Naive thymus-derived CD4-positive, alpha-beta T cell (primary cell): ENCODE measurements at regions not wholly inside any gene's neighbourhood (a gene's known extent, or its start where the extent isn't known, plus 50 kb on each side); places are given as distances from the start of the nearest gene placed in this dataset.

Source experiments
- ATAC-seq: fragments of 150-1000 bp; cut with Tn5 transposase; 2 replicates; pipeline ENCODE4 v1.10.0; 2021; ENCODE audit warnings: mild to moderate bottlenecking, moderate library complexity
- CTCF ChIA-PET: fragments of 350-600 bp; sonication (Branson Sonifier 250); formaldehyde crosslinking; loops from one replicate; lab custom pipeline; 2021; ENCODE audit warnings: antibody characterized with exemption; lab: Charles Lee
- POLR2A ChIA-PET: fragments of 350-600 bp; sonication (Branson Sonifier 250); formaldehyde crosslinking; loops from one replicate; lab custom pipeline; 2021; ENCODE audit warnings: antibody characterized with exemption, inconsistent platforms; lab: Charles Lee
- DNase-seq, 9 donors: peaks; one replicate each; pipeline versions ENCODE4 v3.0.0 to v3.0.0-alpha.2; 2020 to 2022; ENCODE audit warnings: mixed read lengths in 1 of 9
- H3K27ac ChIP-seq: one replicate; pipeline ENCODE4 v1.7.0; 2013; ENCODE audit warnings: mild to moderate bottlenecking, low read depth, low read length, moderate library complexity
- H3K27me3 ChIP-seq, 2 donors: one replicate each; pipeline ENCODE4 v1.7.0; 2013; ENCODE audit warnings: low read length in 2 of 2, mild to moderate bottlenecking in 2 of 2, moderate library complexity in 2 of 2; ENCODE audit not compliant: control insufficient read depth in 2 of 2, insufficient read depth in 2 of 2
- H3K36me3 ChIP-seq, 3 experiments: 1 replicate in 2 of 3; 2 replicates in 1 of 3; pipeline ENCODE4 v1.7.0; 2013; ENCODE audit warnings: low read length in 3 of 3, mild to moderate bottlenecking in 3 of 3, moderate library complexity in 1 of 3; ENCODE audit not compliant: insufficient read depth in 3 of 3, control insufficient read depth in 2 of 3
- H3K4me1 ChIP-seq, 2 donors: one replicate each; pipeline ENCODE4 v1.7.0; 2013; ENCODE audit warnings: low read length in 2 of 2, mild to moderate bottlenecking in 2 of 2, moderate library complexity in 1 of 2; ENCODE audit not compliant: control insufficient read depth in 2 of 2, insufficient read depth in 2 of 2
- H3K4me3 ChIP-seq: 2 replicates; pipeline ENCODE4 v1.7.0; 2013; ENCODE audit warnings: mild to moderate bottlenecking, low read length
- H3K9me3 ChIP-seq, 3 experiments: 1 replicate in 2 of 3; 2 replicates in 1 of 3; pipeline ENCODE4 v1.7.0; 2013; ENCODE audit warnings: low read length in 3 of 3; ENCODE audit not compliant: control insufficient read depth in 2 of 3
- H3K27ac Mint-ChIP-seq, 9 donors: one replicate each; pipeline ENCODE4 v1.8.0; 2020 to 2022; ENCODE audit warnings: mixed read lengths in 9 of 9, mild to moderate bottlenecking in 8 of 9, moderate library complexity in 5 of 9, inconsistent platforms in 2 of 9
- H3K27me3 Mint-ChIP-seq, 5 donors: one replicate each; pipeline ENCODE4 v1.8.0; 2021 to 2022; ENCODE audit warnings: mixed read lengths in 5 of 5, mild to moderate bottlenecking in 1 of 5
- H3K36me3 Mint-ChIP-seq, 5 donors: one replicate each; pipeline ENCODE4 v1.8.0; 2020 to 2022; ENCODE audit warnings: mixed read lengths in 5 of 5, mild to moderate bottlenecking in 3 of 5, inconsistent platforms in 1 of 5
- H3K4me1 Mint-ChIP-seq, 7 donors: one replicate each; pipeline ENCODE4 v1.8.0; 2020 to 2022; ENCODE audit warnings: mixed read lengths in 7 of 7, mild to moderate bottlenecking in 3 of 7, inconsistent platforms in 1 of 7
- H3K4me3 Mint-ChIP-seq, 10 donors: one replicate each; pipeline ENCODE4 v1.8.0; 2020 to 2022; ENCODE audit warnings: mild to moderate bottlenecking in 10 of 10, mixed read lengths in 10 of 10, moderate library complexity in 6 of 10, inconsistent platforms in 2 of 10
- H3K9me3 Mint-ChIP-seq, 11 donors: one replicate each; pipeline ENCODE4 v1.8.0; 2020 to 2022; ENCODE audit warnings: mixed read lengths in 11 of 11, mild to moderate bottlenecking in 4 of 11, inconsistent platforms in 1 of 11, moderate library complexity in 1 of 11
- intact Hi-C, 2 donors: fragments of 100-400 bp; cut with micrococcal nuclease; formaldehyde crosslinking; loops; one replicate each; pipeline ENCODE4 v1.15.1; 2023

DNA sequence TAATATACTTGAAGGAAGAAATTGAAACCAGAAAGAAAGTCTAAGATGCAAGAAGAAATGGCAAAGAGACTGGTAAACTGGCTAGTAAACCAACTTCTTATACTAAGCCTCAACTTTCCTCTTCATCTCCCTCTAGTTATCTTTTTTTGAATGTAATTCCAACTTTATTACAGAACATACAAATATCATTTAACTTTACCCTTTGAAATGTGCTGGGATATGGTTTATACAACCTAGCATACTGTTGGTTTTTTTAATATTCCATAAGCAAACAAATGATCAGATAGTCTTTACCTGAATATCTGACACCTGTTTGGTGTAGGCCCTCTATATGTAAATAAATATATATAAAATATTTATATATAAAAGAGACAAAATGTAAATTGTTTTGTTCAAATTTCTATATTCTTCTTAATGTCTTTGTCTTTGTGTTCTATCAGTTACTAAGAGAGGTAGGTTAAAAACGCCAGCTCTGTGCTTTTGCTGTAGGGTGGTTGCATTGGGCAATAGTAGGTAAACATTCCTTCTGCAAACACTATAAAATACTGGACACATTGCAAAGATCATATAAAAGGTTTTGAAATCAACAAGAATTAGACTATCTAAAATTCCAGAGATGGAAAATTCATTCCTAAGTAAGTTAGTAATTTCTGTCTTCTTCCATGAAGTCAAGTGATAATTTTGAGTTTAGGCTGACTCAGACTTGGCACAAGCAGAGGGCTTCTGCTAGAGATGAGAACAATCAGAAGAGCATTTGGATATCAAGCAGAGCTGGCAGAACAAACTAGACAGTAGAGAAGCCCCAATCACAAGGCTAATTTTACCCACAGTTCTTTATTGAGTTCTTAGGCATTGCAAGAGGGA, 383.3 kb downstream of the RFC3 start:
- Mint-ChIP-seq H3K9me3 (peaks cover 0 to 16% (median 2%) of the 10 kb centered on the region in 11 donors), H3K36me3 (peaks cover 0 to 5% (median 0%) of the 10 kb centered on the region in 5 donors), H3K4me1 (no peaks in the 10 kb centered on the region), H3K4me3 (no peak overlapping the region), H3K27ac (no peak overlapping the region), H3K27me3 (peaks cover 0 to 10% (median 0%) of the 10 kb centered on the region in 5 donors)
- no peak for DNase-seq
- ChIA-PET CTCF (no interaction called here), POLR2A (no interaction called here)
- no peak for ATAC-seq
- no peaks in the 10 kb centered on the region for H3K9me3 ChIP-seq
- intact Hi-C loops = no loop called here
- H3K4me3 ChIP-seq = no peak overlapping the region
- no peak overlapping the region for H3K27ac ChIP-seq
- H3K4me1 ChIP-seq = no peaks in the 10 kb centered on the region
- no peaks in the 10 kb centered on the region for H3K27me3 ChIP-seq
- no peaks in the 10 kb centered on the region for H3K36me3 ChIP-seq

DNA sequence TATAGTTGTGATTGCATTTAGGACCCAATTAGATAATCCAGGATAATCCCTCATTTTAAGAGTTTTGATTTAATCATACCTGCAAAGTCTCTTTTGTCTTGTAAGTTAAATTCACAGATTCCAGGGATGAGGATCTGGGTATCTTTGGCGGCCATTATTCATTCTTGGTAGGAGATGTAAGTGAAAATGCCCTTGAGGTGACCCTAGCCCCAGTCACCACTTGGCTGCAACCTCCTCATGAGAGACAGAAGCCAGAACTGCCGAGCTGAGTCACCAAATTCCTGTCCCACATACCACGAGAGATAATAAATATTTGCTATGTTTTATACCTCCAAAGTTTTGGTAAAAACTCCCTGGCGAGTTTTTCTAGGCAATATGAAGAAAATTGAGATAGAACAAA, 389.4 kb downstream of the RFC3 start:
- POLR2A ChIA-PET = no interaction called here
- Histone ChIP-seq H3K9me3 (no peaks in the 10 kb centered on the region), H3K4me1 (no peaks in the 10 kb centered on the region), H3K4me3 (no peak overlapping the region), H3K36me3 (no peaks in the 10 kb centered on the region), H3K27ac (no peak overlapping the region), H3K27me3 (no peaks in the 10 kb centered on the region)
- intact Hi-C loops = no loop called here
- DNase-seq = no peak
- Mint-ChIP-seq H3K4me3 (no peak overlapping the region), H3K4me1 (no peaks in the 10 kb centered on the region), H3K27ac (no peak overlapping the region), H3K9me3 (peaks cover 0 to 9% (median 3%) of the 10 kb centered on the region in 11 donors), H3K27me3 (peaks cover 0 to 8% (median 0%) of the 10 kb centered on the region in 5 donors), H3K36me3 (no peaks in the 10 kb centered on the region)
- ATAC-seq = no peak
- CTCF ChIA-PET = no interaction called here

DNA sequence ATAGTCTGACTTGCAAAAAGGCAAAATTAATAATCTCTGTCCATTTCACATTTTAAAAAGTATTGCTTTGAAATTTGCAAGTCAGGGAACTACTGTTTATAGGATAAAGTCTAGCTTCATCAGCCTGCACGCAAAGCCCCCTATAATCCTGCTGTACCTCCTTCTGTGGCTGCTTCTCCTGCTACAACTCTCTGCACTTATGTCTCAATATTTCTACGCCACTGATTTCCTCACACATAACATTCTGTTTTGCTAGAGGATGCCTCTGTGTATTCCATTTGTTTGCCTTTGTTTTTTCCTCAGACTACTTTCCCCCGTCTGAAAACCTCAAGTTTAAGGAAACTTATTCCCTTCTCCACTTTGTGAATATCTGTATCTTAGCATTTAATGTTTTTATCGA, 389.9 kb downstream of the RFC3 start:
- ATAC-seq (no peak), DNase-seq (no peak)
- Mint-ChIP-seq H3K27me3 (peaks cover 0 to 8% (median 0%) of the 10 kb centered on the region in 5 donors), H3K4me3 (no peak overlapping the region), H3K4me1 (no peaks in the 10 kb centered on the region), H3K27ac (no peak overlapping the region), H3K36me3 (no peaks in the 10 kb centered on the region), H3K9me3 (peaks cover 0 to 9% (median 3%) of the 10 kb centered on the region in 11 donors)
- Histone ChIP-seq H3K4me1 (no peaks in the 10 kb centered on the region), H3K27me3 (no peaks in the 10 kb centered on the region), H3K4me3 (no peak overlapping the region), H3K36me3 (no peaks in the 10 kb centered on the region), H3K27ac (no peak overlapping the region), H3K9me3 (no peaks in the 10 kb centered on the region)
- CTCF ChIA-PET = interaction anchor here (0.6 kb wide), 1 partner anchor 240 kb away, joined by 6 read pairs; no protein-coding TSS in a partner anchor
- POLR2A ChIA-PET = no interaction called here
- intact Hi-C loops = no loop called here

DNA sequence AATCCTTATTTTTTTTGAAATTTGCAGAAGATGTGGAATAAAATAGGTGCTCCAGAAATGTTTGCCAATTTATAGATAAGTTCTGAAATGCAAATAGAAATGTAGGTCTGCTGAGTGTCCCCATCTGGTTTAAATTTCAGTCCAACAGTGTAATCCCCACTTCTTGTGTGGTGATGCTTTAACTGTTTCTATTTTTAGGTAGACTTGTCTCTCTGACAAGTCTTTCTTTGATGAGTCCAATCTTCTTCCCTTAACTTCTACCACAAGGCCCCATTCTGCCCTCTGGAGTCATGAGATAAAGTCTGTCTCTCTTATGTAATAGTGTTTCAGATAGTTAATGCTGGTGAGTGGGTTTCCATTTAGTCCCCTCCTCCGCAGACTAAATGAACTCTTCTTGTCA, 390.4 kb downstream of the RFC3 start:
- no peak overlapping the region for H3K4me3 ChIP-seq
- Mint-ChIP-seq H3K27ac (no peak overlapping the region), H3K4me3 (no peak overlapping the region), H3K4me1 (no peaks in the 10 kb centered on the region), H3K9me3 (peaks cover 0 to 9% (median 3%) of the 10 kb centered on the region in 11 donors), H3K27me3 (peaks cover 0 to 8% (median 0%) of the 10 kb centered on the region in 5 donors), H3K36me3 (no peaks in the 10 kb centered on the region)
- H3K9me3 ChIP-seq = no peaks in the 10 kb centered on the region
- ATAC-seq (no peak), DNase-seq (no peak)
- ChIA-PET CTCF (interaction anchor here (0.6 kb wide), 1 partner anchor 239 kb away, joined by 6 read pairs; no protein-coding TSS in a partner anchor), POLR2A (no interaction called here)
- H3K27ac ChIP-seq = no peak overlapping the region
- no peaks in the 10 kb centered on the region for H3K4me1 ChIP-seq
- intact Hi-C loops = no loop called here
- H3K36me3 ChIP-seq = no peaks in the 10 kb centered on the region
- H3K27me3 ChIP-seq = no peaks in the 10 kb centered on the region

DNA sequence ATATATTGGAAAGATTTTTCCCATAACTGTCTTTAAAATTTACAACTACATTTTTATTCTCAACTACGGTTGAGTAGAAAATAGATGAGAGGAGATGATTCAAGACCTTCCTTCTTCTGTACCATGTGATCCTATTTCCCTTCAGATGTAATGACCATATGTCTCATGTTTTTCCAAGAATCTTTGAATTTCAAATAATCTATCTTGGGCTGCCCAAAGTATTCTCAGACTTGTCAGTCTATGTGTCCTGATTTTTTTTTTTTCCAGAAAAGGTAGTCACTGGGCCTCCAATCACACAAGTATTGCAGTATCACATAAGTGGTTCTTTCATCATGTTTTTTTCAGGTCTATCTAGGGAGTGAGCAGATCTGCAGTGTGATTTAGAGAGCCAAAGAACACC, 392.4 kb downstream of the RFC3 start:
- Mint-ChIP-seq H3K36me3 (no peaks in the 10 kb centered on the region), H3K27ac (no peak overlapping the region), H3K27me3 (peaks cover 0 to 8% (median 0%) of the 10 kb centered on the region in 5 donors), H3K4me3 (no peak overlapping the region), H3K4me1 (no peaks in the 10 kb centered on the region), H3K9me3 (peaks cover 0 to 9% (median 3%) of the 10 kb centered on the region in 11 donors)
- Histone ChIP-seq H3K4me1 (no peaks in the 10 kb centered on the region), H3K27ac (no peak overlapping the region), H3K36me3 (no peaks in the 10 kb centered on the region), H3K4me3 (no peak overlapping the region), H3K27me3 (no peaks in the 10 kb centered on the region), H3K9me3 (no peaks in the 10 kb centered on the region)
- POLR2A ChIA-PET = interaction anchor here (0.7 kb wide), 1 partner anchor 345 kb away, joined by 3 read pairs; no protein-coding TSS in a partner anchor
- intact Hi-C loops = no loop called here
- DNase-seq = no peak
- ATAC-seq = no peak
- CTCF ChIA-PET = no interaction called here

DNA sequence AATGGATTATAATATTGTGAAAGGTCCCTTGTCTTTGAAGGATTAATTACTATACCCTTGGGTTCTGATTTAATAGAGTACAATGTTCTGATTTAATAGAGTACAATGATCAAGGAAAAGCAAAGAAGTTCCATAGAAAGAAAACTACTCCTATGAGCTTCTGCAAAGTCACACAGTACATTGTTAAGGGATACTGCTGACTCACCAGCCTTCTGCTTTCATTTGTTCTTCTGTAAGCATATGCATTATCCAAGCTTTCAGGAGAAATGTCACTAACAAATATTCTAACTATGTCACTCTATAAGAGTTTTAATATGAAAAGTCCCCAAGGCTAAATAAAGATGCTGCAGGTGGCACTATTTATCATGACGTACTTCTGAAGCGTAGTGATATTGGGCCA, 396.7 kb downstream of the RFC3 start:
- Mint-ChIP-seq H3K4me1 (no peaks in the 10 kb centered on the region), H3K27me3 (peaks cover 0 to 8% (median 0%) of the 10 kb centered on the region in 5 donors), H3K9me3 (peaks cover 0 to 9% (median 2%) of the 10 kb centered on the region in 11 donors), H3K4me3 (no peak overlapping the region), H3K36me3 (no peaks in the 10 kb centered on the region), H3K27ac (no peak overlapping the region)
- Histone ChIP-seq H3K36me3 (no peaks in the 10 kb centered on the region), H3K4me1 (no peaks in the 10 kb centered on the region), H3K27ac (no peak overlapping the region), H3K4me3 (no peak overlapping the region), H3K9me3 (no peaks in the 10 kb centered on the region), H3K27me3 (no peaks in the 10 kb centered on the region)
- ChIA-PET CTCF (no interaction called here), POLR2A (no interaction called here)
- ATAC-seq = no peak
- DNase-seq = no peak
- intact Hi-C loops = no loop called here

DNA sequence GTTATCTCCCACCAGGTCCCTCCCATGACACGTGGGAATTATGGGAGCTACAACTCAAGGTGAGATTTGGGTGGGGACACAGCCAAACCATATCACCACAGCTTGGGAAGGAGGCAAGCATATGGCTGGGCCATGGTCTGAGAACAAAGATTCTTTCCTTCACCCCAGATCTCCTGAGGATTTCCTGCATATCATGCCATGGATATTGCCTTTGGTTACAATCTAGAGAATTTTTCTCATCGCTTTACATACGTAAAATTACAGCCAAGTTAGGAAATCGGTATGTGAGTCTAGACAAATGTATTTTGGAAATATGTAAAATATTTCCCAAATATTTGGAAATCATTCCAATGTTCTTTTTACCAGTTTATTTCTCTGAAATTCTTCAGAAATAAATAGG, 398.3 kb downstream of the RFC3 start:
- Histone ChIP-seq H3K9me3 (no peaks in the 10 kb centered on the region), H3K27ac (no peak overlapping the region), H3K36me3 (no peaks in the 10 kb centered on the region), H3K4me3 (no peak overlapping the region), H3K4me1 (no peaks in the 10 kb centered on the region), H3K27me3 (no peaks in the 10 kb centered on the region)
- no peak for DNase-seq
- ChIA-PET POLR2A (no interaction called here), CTCF (no interaction called here)
- Mint-ChIP-seq H3K27me3 (no peaks in the 10 kb centered on the region), H3K4me3 (no peak overlapping the region), H3K36me3 (no peaks in the 10 kb centered on the region), H3K4me1 (no peaks in the 10 kb centered on the region), H3K27ac (no peak overlapping the region), H3K9me3 (peaks cover 0 to 9% (median 2%) of the 10 kb centered on the region in 11 donors)
- no peak for ATAC-seq
- intact Hi-C loops = no loop called here
